SK-N-SH treated with all-trans-retinoic acid at 6 μM for 48 hours (cell line): ENCODE measurements at regions not wholly inside any gene's neighbourhood (a gene's known extent, or its start where the extent isn't known, plus 50 kb on each side); places are given as distances from the start of the nearest gene placed in this dataset.

Experiments used
- ATAC-seq: fragments of 200-7000 bp; cut with Tn5 transposase; 3 replicates; pipeline ENCODE4 v1.9.1; 2020; ENCODE audit warnings: mild to moderate bottlenecking, moderate library complexity
- BACH2 ChIP-seq: fragments of 250-450 bp; sonication (Bioruptor Pico); IDR thresholded peaks from 2 replicates; pipeline ENCODE4 v1.9.0; 2021; ENCODE audit warnings: mild to moderate bottlenecking, borderline replicate concordance
- CREB5 ChIP-seq: fragments of 250-450 bp; sonication (Bioruptor Pico); IDR thresholded peaks from 2 replicates; pipeline ENCODE4 v1.5.1; 2020; ENCODE audit warnings: low read depth, mild to moderate bottlenecking, moderate library complexity
- CSDC2 ChIP-seq: fragments of 250-450 bp; sonication (Bioruptor Pico); IDR thresholded peaks from 2 replicates; pipeline ENCODE4 v1.5.0; 2020; ENCODE audit warnings: mild to moderate bottlenecking, moderate library complexity
- CSRNP3 ChIP-seq: fragments of 250-450 bp; sonication (Bioruptor Pico); IDR thresholded peaks from 2 replicates; pipeline ENCODE4 v1.5.1; 2021; ENCODE audit warnings: mild to moderate bottlenecking, moderate library complexity
- ESRRG ChIP-seq: fragments of 250-450 bp; sonication (Bioruptor Pico); IDR thresholded peaks from 2 replicates; pipeline ENCODE4 v1.6.1; 2021; ENCODE audit warnings: mild to moderate bottlenecking
- ISL1 ChIP-seq: fragments of 250-450 bp; sonication (Bioruptor Pico); IDR thresholded peaks from 2 replicates; pipeline ENCODE4 v2.1.2; 2022; ENCODE audit warnings: mild to moderate bottlenecking, moderate library complexity
- OSR1 ChIP-seq: fragments of 250-450 bp; sonication (Bioruptor Pico); IDR thresholded peaks from 2 replicates; pipeline ENCODE4 v1.8.0; 2022; ENCODE audit warnings: moderate library complexity, mild to moderate bottlenecking, inconsistent platforms
- PATZ1 ChIP-seq: fragments of 250-450 bp; sonication (Bioruptor Pico); IDR thresholded peaks from 2 replicates; pipeline ENCODE4 v1.8.0; 2020; ENCODE audit warnings: mild to moderate bottlenecking, moderate library complexity, borderline replicate concordance
- POU6F1 ChIP-seq: fragments of 250-450 bp; sonication (Bioruptor Pico); IDR thresholded peaks from 2 replicates; pipeline ENCODE4 v1.8.0; 2021; ENCODE audit warnings: low read depth, mild to moderate bottlenecking, moderate library complexity, borderline replicate concordance
- RARB ChIP-seq: fragments of 250-450 bp; sonication (Bioruptor Pico); IDR thresholded peaks from 2 replicates; pipeline ENCODE4 v1.8.0; 2021; ENCODE audit warnings: mild to moderate bottlenecking, moderate library complexity
- SNAI2 ChIP-seq: fragments of 250-450 bp; sonication (Bioruptor Pico); IDR thresholded peaks from 2 replicates; pipeline ENCODE4 v1.5.0; 2020; ENCODE audit warnings: mild to moderate bottlenecking, moderate library complexity
- TCF4 ChIP-seq: fragments of 250-450 bp; sonication (Bioruptor Pico); IDR thresholded peaks from 2 replicates; pipeline ENCODE4 v1.8.0; 2021; ENCODE audit warnings: mild to moderate bottlenecking, moderate library complexity, borderline replicate concordance
- ZC3H10 ChIP-seq: fragments of 250-450 bp; sonication (Bioruptor Pico); IDR thresholded peaks from 2 replicates; pipeline ENCODE4 v1.5.1; 2021; ENCODE audit warnings: mild to moderate bottlenecking, moderate library complexity
- ZFP3 ChIP-seq: fragments of 250-450 bp; sonication (Bioruptor Pico); IDR thresholded peaks from 2 replicates; pipeline ENCODE4 v1.5.0; 2020; ENCODE audit warnings: mild to moderate bottlenecking, moderate library complexity
- ZNF70 ChIP-seq: fragments of 450-650 bp; formaldehyde crosslinking; IDR thresholded peaks from 2 replicates; pipeline ENCODE4 v1.5.0; 2020; ENCODE audit warnings: mild to moderate bottlenecking, moderate library complexity
- ZNF8 ChIP-seq: fragments of 450-650 bp; formaldehyde crosslinking; IDR thresholded peaks from 2 replicates; pipeline ENCODE4 v1.5.0; 2020; ENCODE audit warnings: mild to moderate bottlenecking, moderate library complexity

- TF ChIP-seq TCF4 (CRISPR knock-in tag), result no peak
- no peak for TF ChIP-seq ZFP3 (CRISPR knock-in tag)
- no peak for TF ChIP-seq PATZ1 (CRISPR knock-in tag)
- TF ChIP-seq ZC3H10 (CRISPR knock-in tag), result no peak
- TF ChIP-seq CREB5, result no peak
- no peak for ATAC-seq
Measured at GRCh38 chr13:85910962-85911361, 111.7 kb upstream of the SLITRK6 start.

- no peak for TF ChIP-seq BACH2 (CRISPR knock-in tag)
- no peak for TF ChIP-seq ZNF8 (CRISPR knock-in tag)
- no peak for TF ChIP-seq ESRRG (CRISPR knock-in tag)
- no peak for TF ChIP-seq CSRNP3 (CRISPR knock-in tag)
- no peak for TF ChIP-seq ZFP3 (CRISPR knock-in tag)
- no peak for TF ChIP-seq ISL1 (CRISPR knock-in tag)
- ATAC-seq, result no peak
Measured at GRCh38 chr13:85900521-85900920, 101.3 kb upstream of the SLITRK6 start.

- TF ChIP-seq OSR1 (no peak), POU6F1 (CRISPR knock-in tag) (no peak), BACH2 (CRISPR knock-in tag) (no peak), ESRRG (CRISPR knock-in tag) (no peak), ZNF8 (CRISPR knock-in tag) (no peak), RARB (no peak), ZC3H10 (CRISPR knock-in tag) (no peak)
- ATAC-seq, result peak; percentile 82
Measured at GRCh38 chr13:85896516-85897450, 97.6 kb upstream of the SLITRK6 start.

- TF ChIP-seq CREB5 (no peak), ZC3H10 (CRISPR knock-in tag) (no peak), ZNF70 (CRISPR knock-in tag) (no peak), TCF4 (CRISPR knock-in tag) (no peak), SNAI2 (CRISPR knock-in tag) (no peak), OSR1 (no peak), ESRRG (CRISPR knock-in tag) (no peak)
- no peak for ATAC-seq
Measured at GRCh38 chr13:85887406-85887805, 88.2 kb upstream of the SLITRK6 start.

GRCh38 chr13:85879014-85879413 lies 79.8 kb upstream of the SLITRK6 start:
- no peak for ATAC-seq

More at GRCh38 chr13:85879014-85879413, 79.8 kb upstream of the SLITRK6 start:
- no peak for TF ChIP-seq CSDC2 (CRISPR knock-in tag)
- no peak for TF ChIP-seq TCF4 (CRISPR knock-in tag)
- no peak for TF ChIP-seq ESRRG (CRISPR knock-in tag)
- no peak for TF ChIP-seq CREB5
